Endodermal cell (in vitro differentiated cells): ENCODE measurements at regions not wholly inside any gene's neighbourhood (a gene's known extent, or its start where the extent isn't known, plus 50 kb on each side); places are given as distances from the start of the nearest gene placed in this dataset.

Experiments used
- DNase-seq: peaks from one replicate; pipeline ENCODE4 v3.0.0-alpha.2; 2017
- H3K27ac ChIP-seq: 2 replicates; pipeline ENCODE4 v1.5.1; 2013; ENCODE audit warnings: mild to moderate bottlenecking, low read depth, low read length, moderate library complexity
- H3K27me3 ChIP-seq: 2 replicates; pipeline ENCODE4 v1.6.1; 2013; ENCODE audit warnings: mild to moderate bottlenecking, low read length, moderate library complexity; ENCODE audit not compliant: insufficient read depth, control insufficient read depth, poor library complexity, severe bottlenecking
- H3K36me3 ChIP-seq: 2 replicates; pipeline ENCODE4 v1.7.0; 2013; ENCODE audit warnings: mild to moderate bottlenecking, low read length, moderate library complexity; ENCODE audit not compliant: control insufficient read depth, insufficient read depth
- H3K4me1 ChIP-seq: one replicate; pipeline ENCODE4 v1.7.0; 2013; ENCODE audit warnings: low read length; ENCODE audit not compliant: control insufficient read depth, insufficient read depth
- H3K4me3 ChIP-seq: 2 replicates; pipeline ENCODE4 v1.5.1; 2013; ENCODE audit warnings: mild to moderate bottlenecking, low read length, moderate library complexity
- H3K9ac ChIP-seq: 2 replicates; pipeline ENCODE4 v1.6.1; 2013; ENCODE audit warnings: mild to moderate bottlenecking, low read length, moderate library complexity; ENCODE audit not compliant: poor library complexity, severe bottlenecking; ENCODE audit errors: extremely low read depth
- H3K9me3 ChIP-seq: 2 replicates; pipeline ENCODE4 v1.6.1; 2013; ENCODE audit warnings: mild to moderate bottlenecking, low read length, moderate library complexity; ENCODE audit not compliant: control insufficient read depth
- H3K27ac Mint-ChIP-seq: 2 replicates; pipeline ENCODE4 v1.8.0; 2020; ENCODE audit warnings: mixed read lengths
- H3K27me3 Mint-ChIP-seq: 2 replicates; pipeline ENCODE4 v1.8.0; 2021; ENCODE audit warnings: mild to moderate bottlenecking, mixed read lengths; ENCODE audit not compliant: insufficient read depth
- H3K36me3 Mint-ChIP-seq: 2 replicates; pipeline ENCODE4 v1.8.0; 2020; ENCODE audit warnings: low read depth, mixed read lengths
- H3K4me1 Mint-ChIP-seq: 2 replicates; pipeline ENCODE4 v1.8.0; 2020; ENCODE audit warnings: mixed read lengths
- H3K4me3 Mint-ChIP-seq: 2 replicates; pipeline ENCODE4 v1.8.0; 2020; ENCODE audit warnings: mild to moderate bottlenecking, moderate library complexity, mixed read lengths
- H3K9me3 Mint-ChIP-seq: 2 replicates; pipeline ENCODE4 v1.8.0; 2020; ENCODE audit warnings: mild to moderate bottlenecking, mixed read lengths
- WGBS, 2 experiments: methylation state at CpG; one replicate each; pipeline versions ENCODE4 v1.1.5 to v1.1.7; 2013; ENCODE audit warnings: missing lambda C conversion rate in 2 of 2, mixed read lengths in 1 of 2; ENCODE audit not compliant: insufficient coverage in 1 of 2, insufficient read length in 1 of 2; 5-methylcytosine and 5-hydroxymethylcytosine counted together
- TF ChIP-seq, protein P1 (sequence below): fragments of 200-600 bp; sonication (generic); conservative IDR thresholded peaks from 2 replicates; pipeline ENCODE4 v1.5.0; 2021; ENCODE audit warnings: antibody characterized with exemption, mild to moderate bottlenecking

DNA sequence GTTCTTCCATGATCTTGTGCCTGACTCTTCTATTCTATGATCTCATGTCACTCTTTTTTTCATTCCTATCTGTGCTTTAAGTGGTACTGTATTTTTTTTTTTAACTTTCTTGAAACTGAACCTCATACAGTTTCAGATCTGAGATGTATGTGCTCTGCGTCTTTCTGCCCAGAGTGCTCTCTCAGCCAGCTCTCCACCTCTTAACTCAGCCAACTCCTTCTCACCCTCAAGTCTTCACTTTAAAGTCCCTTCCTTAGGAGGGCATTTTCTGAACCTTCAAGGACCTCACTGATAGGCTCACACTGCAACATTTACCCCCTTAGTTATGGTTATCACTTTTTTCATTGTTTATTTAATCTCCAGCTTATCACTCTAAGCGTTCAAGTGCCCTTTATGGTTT, 158.7 kb downstream of the IRS2 start:
- no peaks in the 10 kb centered on the region for H3K27me3 Mint-ChIP-seq
- H3K9me3 ChIP-seq, result peaks cover 11% of the 10 kb centered on the region
- no peaks in the 10 kb centered on the region for H3K36me3 Mint-ChIP-seq
- H3K4me3 ChIP-seq, result no peak overlapping the region
- 85 to 100% methylated on average over 1 to 2 of the region's 2 CpGs for WGBS, 2 experiments
- TF ChIP-seq, protein P1, sequence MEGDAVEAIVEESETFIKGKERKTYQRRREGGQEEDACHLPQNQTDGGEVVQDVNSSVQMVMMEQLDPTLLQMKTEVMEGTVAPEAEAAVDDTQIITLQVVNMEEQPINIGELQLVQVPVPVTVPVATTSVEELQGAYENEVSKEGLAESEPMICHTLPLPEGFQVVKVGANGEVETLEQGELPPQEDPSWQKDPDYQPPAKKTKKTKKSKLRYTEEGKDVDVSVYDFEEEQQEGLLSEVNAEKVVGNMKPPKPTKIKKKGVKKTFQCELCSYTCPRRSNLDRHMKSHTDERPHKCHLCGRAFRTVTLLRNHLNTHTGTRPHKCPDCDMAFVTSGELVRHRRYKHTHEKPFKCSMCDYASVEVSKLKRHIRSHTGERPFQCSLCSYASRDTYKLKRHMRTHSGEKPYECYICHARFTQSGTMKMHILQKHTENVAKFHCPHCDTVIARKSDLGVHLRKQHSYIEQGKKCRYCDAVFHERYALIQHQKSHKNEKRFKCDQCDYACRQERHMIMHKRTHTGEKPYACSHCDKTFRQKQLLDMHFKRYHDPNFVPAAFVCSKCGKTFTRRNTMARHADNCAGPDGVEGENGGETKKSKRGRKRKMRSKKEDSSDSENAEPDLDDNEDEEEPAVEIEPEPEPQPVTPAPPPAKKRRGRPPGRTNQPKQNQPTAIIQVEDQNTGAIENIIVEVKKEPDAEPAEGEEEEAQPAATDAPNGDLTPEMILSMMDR, result no peak
- no peaks in the 10 kb centered on the region for H3K27me3 ChIP-seq
- H3K4me1 ChIP-seq, result no peaks in the 10 kb centered on the region
- no peaks in the 10 kb centered on the region for H3K36me3 ChIP-seq
- no peak overlapping the region for H3K27ac Mint-ChIP-seq
- H3K9me3 Mint-ChIP-seq, result peaks cover 2% of the 10 kb centered on the region
- H3K4me1 Mint-ChIP-seq, result peaks cover 25% of the 10 kb centered on the region
- DNase-seq, result no peak
- H3K9ac ChIP-seq, result no peak overlapping the region
- H3K4me3 Mint-ChIP-seq, result no peak overlapping the region
- no peak overlapping the region for H3K27ac ChIP-seq

DNA sequence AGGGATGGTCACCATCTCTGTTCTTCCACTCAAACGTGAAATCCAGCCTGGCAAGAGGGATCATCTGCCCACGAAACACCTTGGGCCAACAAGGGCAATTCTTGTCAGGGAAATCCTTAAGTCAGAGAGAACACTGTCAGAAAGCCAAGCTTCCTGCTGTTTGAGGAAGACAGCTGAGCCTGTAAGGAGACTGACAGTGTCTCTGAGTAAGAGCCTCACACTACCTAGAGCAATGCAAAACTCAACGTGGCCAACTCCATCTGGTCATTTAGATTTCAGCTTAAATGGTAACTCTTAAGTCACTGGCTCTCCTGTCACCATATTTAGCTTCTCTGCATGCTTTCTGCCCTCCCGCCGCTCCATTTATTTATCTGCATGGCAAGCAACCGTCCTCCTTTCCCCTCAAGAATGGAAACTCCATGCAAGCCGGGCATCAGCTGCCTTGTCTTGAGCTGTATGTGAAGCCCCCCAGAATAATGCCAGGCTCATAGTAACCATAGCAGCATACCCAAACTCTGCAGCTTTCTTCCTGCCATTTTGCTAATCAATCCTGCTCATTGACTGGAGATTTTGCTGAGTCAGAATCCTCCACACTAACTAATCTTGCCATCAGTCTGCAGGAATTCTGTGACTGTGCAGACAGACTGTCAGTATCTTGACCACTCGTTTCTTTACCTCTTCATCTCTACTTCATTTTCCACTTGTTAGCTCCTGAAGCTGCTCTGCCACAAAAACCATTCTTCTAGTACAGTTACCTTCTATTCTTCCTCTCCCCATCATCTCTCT, 159.8 kb downstream of the IRS2 start:
- Histone ChIP-seq H3K36me3 (no peaks in the 10 kb centered on the region), H3K4me1 (no peaks in the 10 kb centered on the region), H3K9me3 (peaks cover 2% of the 10 kb centered on the region), H3K27ac (no peak overlapping the region), H3K9ac (no peak overlapping the region), H3K4me3 (no peak overlapping the region), H3K27me3 (no peaks in the 10 kb centered on the region)
- Mint-ChIP-seq H3K4me3 (no peak overlapping the region), H3K27ac (no peak overlapping the region), H3K4me1 (peaks cover 25% of the 10 kb centered on the region), H3K9me3 (no peaks in the 10 kb centered on the region), H3K27me3 (no peaks in the 10 kb centered on the region), H3K36me3 (no peaks in the 10 kb centered on the region)
- whole genome bisulfite sequencing, 2 experiments, result 77 to 80% methylated on average over 8 of the region's 8 CpGs
- no peak for DNase-seq
- TF ChIP-seq, protein P1, result no peak

DNA sequence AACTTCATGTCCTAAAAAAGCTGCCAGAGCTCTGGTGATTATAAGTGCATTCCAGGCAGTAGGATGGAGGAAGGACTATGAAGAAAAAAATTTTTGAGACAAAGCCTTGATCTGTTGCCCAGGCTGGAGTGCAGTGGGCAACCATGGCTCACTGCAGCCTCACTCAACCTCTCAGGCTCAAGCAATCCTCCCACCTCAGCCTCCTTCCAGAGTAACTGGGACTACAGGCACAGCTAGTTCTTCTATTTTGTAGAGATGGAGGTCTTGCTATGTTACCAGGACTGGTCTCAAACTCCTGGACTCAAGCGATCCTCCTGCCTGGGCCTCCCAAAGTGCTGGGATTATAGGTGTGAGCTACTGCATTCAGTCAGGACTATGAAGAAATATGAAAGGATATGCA, 161.2 kb downstream of the IRS2 start:
- no peak overlapping the region for H3K9ac ChIP-seq
- H3K9me3 ChIP-seq, result no peaks in the 10 kb centered on the region
- TF ChIP-seq, protein P1, result no peak
- no peaks in the 10 kb centered on the region for H3K27me3 ChIP-seq
- 100% methylated on average over 1 of the region's 1 CpG; no CpG with 5 or more reads in 1 of the 2 experiments for WGBS, 2 experiments
- H3K4me1 ChIP-seq, result no peaks in the 10 kb centered on the region
- H3K27ac ChIP-seq, result no peak overlapping the region
- Mint-ChIP-seq H3K4me1 (peaks cover 25% of the 10 kb centered on the region), H3K27ac (no peak overlapping the region), H3K9me3 (no peaks in the 10 kb centered on the region), H3K36me3 (no peaks in the 10 kb centered on the region), H3K27me3 (no peaks in the 10 kb centered on the region), H3K4me3 (no peak overlapping the region)
- H3K4me3 ChIP-seq, result no peak overlapping the region
- no peak for DNase-seq
- H3K36me3 ChIP-seq, result no peaks in the 10 kb centered on the region
